GM18909 (cell line): ENCODE measurements at regions not wholly inside any gene's neighbourhood (a gene's known extent, or its start where the extent isn't known, plus 50 kb on each side); places are given as distances from the start of the nearest gene placed in this dataset.

ENCODE experiments used
- ATAC-seq: cut with Tn5 transposase; IDR thresholded peaks from one replicate; pipeline ENCODE4 v1.9.1; 2021; ENCODE audit warnings: mild to moderate bottlenecking; ENCODE audit not compliant: unreplicated experiment, poor library complexity

DNA sequence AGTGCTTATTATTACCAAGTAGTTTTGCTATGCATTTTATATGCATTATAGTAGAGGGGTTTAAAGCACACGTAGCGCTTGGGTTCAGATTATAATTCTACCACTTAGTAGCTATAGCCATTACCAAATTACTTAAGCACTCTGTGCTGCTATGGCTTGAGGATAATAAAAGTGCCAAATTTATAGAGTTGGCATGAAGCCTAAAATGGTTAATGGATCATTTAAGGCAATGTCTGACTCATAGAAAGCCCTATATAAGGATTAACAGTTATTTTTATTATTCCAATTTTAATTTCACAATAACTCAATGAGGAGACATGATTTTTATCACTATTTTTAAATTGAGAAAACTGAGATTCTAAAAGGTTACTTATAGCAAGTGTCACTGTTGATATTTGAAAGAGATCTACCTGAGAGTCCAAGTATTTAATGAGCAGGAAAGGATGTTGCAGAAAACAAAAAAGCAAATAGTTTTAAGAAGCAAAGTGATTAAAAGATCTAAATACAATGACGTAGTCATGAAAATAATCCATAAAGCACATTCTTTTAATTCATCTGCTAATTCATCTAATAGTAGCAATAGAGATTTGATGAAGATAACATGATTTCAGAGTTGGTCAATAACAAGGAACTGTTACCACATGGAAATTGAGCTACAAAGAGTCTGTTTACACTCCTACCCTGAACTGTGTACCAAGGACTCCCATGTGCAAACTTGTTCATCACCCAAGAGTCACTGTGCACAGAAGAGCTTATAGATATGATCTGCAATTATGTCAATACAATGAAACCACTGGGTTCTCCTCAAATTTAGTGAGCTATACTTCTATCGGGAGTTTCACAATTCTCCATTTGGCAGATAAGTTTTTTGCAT is 78.8 kb upstream of the DTNA start:
- ATAC-seq, result no peak

DNA sequence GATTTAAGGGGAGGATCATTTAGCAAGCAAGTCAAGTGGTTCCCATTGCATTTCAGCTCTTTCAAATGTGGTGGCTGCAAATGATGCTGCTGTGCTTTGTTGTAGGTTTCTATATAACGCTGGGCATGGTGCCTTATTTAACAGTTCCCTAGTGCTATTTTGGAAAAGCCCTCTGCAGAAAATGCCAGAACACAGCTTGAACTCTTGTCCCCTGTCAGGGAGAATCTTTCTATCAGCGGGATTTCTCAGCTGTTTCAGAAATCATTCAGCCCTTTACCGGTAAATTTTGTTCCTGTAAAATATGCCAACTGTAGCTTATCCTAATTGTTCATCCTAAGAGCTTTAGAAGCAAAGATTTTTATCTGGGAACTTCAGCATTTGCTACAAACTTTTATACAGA is 77.8 kb upstream of the DTNA start:
- ATAC-seq, result no peak

DNA sequence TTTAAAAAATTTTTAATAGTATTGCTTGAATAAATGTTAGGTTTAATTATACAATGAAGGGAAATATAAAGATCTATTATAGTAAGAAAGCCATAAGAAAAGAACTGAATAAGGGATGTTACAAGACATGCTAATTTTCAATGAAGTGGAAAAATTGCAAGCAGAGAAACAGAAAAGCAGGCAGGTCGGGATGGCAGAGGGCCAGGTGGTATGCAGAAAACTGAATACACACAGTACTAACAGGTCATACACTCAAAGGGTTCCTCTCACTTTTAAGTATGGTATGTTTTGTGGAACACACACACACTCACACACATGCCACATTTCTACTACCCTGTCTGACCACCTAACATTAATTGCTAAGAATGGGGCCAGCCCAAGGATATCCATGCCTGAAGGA is 76.7 kb upstream of the DTNA start:
- no peak for ATAC-seq

DNA sequence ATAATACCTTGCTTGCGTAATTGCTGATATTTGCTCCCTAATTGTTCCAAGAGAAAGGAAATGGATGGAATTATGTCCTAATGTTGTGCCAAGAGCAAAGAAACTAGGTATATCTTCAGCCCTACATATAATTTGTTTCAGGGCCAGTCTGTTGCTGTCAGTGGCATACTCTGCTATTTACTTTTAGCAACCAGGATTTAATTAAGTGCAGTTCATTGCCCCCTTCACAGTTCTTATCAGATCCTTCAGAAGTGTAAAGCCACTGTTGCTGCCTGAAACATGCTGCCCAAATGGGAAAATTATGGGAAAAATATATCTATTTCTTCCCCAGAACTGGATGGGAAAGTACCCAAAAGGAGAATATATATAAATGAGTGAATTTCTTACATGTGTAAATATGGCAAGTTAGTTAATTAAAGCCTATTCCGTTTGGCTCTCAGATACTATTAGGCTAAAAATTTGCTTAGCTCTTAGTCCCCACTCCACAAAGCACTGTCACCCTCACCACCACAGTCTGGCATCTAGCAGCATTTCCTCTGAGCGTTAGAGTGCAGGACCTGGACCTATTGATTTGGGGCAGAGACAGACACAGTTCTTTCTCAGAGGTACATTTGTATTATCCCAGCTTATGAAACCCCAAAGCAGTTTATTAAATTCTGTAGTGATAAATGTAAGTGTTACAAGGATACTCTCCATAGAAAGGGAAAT is 72.8 kb upstream of the DTNA start:
- ATAC-seq, result no peak

DNA sequence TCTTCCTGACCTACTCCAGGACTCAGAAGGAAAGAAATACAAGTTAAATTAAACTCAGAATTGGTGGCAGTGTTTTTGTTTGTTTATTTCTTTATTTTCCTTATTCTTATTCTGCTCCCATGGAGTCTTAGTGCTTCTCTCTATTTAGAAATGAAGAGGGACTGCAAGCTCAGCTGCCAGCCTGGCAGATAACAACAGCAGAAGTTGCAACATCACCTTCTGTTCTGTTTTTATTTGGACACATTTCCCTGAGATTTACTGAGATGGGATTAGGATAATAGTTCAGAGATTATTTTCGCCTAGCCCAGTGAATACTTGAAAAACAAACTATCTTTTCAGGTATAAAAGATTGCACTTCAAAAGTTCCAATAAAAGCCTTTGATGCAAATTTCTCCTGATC is 70.4 kb upstream of the DTNA start:
- ATAC-seq, result no peak

DNA sequence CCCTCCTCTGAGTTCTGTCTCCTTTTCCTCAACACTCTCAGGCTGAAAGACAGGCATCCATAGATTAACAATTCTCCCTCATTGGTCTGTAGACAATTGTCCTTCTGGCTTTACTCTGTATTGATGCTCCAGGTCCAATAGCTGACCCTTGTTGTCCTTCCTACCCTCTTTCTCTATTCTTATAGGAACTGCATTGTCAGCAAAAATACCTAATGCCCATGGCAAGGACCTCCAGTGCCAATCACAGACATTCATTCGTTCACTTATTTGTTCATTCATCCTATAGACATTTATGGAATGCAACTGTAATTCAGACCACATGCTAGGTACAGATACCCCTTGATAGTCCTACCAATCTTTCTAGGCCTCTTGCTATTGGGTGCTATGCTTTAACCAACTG is 69.8 kb upstream of the DTNA start:
- ATAC-seq, result no peak

DNA sequence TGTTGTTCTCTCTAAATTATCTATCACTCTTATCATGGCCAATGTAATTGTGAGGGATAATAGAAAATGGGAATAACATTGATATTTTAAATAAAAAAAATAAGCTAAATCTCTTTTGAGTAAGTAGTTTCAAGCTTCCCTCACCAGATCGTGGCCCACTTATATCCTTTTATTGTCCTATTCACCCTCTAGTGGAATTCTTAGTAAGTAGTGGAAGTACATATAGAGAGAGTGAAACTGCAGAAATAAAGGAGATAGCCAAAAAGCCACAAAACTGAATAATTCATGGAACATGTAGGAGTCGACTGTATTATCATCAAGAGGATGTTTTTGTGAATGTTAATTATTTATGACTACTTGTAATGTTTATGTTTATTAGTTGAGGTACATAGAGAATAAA is 66.1 kb upstream of the DTNA start:
- no peak for ATAC-seq

DNA sequence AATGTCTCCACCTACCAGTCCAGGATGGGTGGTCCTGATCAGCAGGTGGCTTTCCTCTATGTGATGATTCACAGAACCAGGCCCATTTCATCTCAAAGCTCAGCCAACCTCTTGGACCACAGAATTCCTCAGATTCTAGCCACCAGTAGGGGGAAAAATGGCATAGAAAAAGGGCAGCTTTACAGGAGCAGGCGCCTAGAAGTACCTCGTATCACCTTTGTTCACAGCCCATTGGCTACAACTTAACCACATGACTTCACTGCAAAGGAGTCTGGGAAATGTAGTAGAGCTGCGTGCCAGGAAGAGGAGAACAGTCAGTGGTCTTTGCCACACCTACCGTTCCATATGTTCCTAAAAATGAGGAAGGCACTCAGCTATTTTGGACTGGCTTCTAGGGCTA is 62.8 kb upstream of the DTNA start:
- ATAC-seq, result peak; percentile 76

DNA sequence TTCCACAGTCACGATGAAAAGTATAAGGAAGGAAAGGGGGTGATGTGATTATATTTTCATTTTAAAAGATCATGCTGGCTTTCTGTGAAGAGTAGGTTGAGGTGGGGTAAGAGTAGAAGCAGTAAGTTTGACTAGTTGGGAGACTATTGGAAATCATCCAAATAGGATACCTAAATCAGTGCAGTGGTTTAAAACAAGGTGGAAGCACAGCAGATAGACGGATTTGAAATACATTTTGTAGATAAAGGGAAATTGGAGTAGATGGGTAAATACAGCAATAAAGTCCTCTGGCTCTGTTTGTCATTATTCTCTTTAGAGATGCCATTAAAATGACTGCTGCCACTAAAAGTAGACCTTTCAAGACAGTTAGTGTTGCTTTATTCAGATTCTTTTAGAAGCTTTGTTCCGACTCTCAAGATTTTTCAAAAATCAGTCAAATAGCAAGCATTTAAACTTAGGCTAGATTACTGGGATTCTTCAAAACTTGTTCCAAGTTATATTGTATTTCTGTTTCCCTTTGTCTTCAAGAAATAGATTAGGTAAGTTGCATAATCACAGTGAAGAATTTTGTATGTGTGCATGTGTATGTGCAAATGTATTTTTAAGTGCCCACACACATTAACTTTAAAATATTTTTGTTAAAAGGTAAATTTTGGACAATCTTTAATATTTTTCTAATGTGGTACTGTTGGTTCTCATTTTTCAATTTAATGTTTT is 61.7 kb upstream of the DTNA start:
- ATAC-seq, result no peak

DNA sequence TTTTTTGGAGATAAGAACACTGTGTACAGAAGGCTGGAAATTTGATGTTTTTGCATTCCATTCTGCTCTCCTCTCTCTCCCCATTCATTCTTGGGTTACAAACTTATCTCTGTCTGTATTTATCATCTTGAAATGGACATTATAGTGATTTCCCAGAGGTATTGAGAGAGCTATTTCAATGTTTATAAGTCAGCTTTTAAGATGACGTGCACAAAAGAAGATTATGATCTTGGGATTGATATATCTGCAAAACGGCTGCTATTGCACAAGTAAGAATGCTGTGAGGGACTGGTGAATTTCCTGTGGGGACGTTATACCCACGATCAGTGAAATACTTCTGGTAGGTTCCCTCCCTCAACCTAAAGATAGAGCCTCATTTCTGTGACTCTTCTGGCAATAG is 61.0 kb upstream of the DTNA start:
- no peak for ATAC-seq

DNA sequence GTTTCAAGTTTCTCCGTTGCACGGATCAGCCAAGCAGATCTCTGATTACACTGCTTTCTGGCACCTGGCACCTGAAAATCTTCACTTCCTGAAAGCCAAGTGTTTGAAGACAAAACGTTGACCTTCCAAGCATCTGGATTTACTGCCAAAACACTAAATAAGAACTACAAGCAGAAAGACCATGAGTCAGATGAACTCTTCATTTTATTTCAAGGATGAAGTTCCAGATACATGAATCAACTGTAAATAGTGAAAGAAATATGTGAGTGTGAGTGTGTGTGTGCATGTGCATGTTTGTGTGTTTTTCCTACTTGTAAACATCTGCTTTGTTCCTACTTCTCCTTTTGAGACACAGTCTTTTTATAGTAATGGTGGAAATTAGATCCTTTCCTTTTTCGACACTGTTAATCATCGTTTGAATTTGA is 60.0 kb upstream of the DTNA start:
- ATAC-seq, result no peak

DNA sequence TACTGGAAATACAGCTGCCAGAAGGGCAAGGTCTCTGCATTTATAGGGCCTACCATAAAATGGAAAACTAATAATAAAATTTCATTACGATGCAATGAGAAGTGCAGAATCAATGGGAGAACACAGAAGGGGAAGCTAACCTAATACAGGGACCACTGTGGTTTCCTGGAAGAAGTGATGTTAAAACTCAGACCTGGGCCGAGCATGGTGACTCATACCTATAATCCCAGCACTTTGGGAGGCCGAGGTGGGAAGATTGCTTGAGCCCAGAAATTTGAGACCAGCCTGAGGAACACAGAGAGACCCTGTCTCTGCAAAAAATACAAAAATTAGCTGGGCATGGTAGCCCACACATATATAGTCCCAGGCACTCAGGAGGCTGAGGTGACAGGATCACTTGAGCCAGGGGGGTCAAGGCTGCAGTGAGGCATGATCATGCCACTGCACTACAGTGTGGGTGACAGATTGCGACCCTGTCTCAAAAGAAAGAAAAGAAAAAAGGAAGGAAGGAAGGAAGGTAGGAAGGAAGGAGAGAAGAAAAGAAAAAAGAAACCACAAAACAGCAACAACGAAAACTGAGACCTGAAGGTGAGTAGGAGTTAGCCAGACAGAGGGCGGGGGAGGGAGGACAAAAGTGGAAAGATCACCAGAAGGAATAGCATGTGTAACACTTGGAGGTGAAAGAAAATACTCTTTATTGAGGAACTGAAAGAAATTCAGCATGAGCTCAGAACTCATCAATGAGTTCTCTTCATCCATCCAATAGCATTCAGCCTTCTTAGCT is 58.3 kb upstream of the DTNA start:
- ATAC-seq, result no peak

DNA sequence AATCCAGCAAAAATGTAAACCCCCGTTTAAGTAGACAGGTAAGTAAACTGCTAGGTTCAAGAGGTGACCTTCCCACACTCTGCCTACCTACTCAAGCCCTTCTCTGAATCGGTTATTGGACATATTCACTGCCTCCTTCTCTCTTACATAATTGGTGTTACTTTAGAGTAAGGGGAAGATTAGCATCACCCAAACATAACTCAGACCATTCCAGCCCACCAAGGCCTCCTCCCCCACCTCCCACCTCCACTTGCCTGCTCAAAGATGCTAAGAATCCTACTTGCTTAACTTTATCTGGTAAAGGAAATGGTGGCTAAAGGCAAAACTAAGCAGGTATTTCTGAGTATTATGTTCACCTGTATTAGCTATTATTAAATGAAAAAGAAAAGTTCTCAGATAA is 55.0 kb upstream of the DTNA start:
- ATAC-seq, result no peak

DNA sequence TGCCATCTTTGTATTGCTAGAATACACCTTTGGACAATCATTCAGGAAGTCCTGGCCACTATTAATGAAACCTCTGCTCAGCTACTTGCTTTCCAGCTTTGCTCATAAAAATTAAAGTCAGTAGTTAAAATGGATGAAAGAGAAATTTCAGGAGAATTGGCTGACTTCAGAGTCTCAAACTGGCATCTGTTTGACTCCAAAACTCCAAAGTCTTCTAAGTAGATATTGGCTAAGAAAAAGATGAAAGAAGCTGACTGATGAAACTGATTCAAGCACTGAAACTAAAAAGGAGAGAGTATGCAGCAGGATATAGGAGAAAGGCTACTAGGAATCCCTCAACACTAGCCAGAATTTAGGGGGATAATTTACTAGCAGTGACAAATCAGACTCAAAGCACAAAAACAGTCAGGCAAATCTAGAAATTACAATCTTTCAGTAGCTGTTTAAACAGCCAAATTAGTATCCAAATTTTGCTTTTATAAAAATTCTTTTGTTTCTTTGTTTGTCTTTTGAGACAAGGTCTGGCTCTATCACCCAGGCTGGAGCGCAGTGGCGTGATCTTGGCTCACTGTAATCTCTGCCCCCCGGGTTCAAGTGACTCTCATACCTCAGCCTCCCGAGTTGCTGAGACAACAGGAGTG is 52.1 kb upstream of the DTNA start:
- no peak for ATAC-seq

DNA sequence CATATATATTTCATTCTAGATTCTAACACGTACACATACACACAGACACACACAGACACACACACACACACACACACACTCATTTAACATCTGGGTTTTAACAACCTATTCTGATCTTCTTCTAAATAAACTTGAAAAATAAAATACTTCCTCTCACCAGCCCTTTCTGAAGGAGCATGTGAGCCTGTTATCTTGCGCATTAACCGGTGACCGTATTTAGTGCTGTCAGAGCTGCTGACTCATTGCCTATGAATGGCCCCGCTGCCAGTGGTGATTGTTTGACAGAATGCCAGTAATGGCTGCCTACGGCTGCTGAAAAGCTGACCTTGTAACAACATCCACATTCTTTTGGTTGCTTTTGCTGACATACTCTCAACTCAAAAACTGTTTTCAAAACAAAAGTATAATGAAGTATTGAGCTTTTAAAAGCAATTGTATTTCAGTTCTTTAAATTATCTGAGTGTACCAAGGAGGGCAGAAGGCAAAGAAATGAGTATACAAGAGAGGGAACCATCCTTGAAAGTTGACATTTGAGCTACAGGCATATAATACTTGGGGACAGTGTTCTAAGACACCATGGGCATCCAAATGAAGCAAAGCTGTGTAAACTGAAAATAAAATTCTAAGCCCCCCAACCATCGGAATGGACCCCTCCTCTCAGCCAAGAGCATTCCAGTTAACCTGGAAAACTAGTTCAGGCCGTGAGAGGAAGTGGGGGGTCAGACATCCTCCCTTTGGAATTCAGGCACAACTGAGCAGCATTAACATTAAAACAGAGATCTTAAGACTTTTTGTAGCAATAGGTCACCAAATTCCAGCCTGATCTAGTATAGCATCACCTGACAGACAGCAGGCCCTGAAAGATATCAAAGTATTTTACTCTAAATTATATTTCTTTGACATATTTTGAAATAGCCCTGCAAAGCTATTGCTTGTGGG is 50.2 kb upstream of the DTNA start:
- no peak for ATAC-seq
